ENCODE measurements at regions not wholly inside any gene's neighbourhood (a gene's known extent, or its start where the extent isn't known, plus 50 kb on each side); places are given as distances from the start of the nearest gene placed in this dataset.

DNA sequence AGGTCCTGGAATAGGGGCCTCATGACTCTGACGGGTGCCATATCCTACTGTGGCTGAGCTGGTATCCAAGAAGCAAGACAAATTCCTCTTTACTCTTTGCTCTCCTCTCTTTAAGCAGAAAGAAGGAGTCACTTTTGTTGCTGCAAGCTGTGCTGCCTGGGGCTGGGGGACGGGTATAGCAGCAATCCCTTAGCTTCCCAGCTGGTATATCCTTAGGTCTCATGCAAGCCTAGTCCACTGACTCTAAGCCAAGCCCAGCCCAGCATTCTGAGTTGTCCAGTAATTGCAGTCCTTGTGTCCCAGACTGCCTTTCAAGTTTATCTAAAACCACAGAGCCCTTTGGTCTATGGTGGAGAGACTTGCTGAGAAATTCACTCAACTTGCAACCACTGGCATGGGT, 893.0 kb upstream of the PRR20A start:
- Histone ChIP-seq H4K20me1 (ENCODE audit: insufficient read depth, poor library complexity, severe bottlenecking) (no peaks in the 10 kb centered on the region), H3K9me2 (replicated peaks; ENCODE audit: insufficient read depth) (no peaks in the 10 kb centered on the region), H3K4me1 (ENCODE audit: insufficient read depth) (no peaks in the 10 kb centered on the region), H3K27ac (no peak overlapping the region), H3K4me3 (no peak overlapping the region), H3K9me3 (ENCODE audit: low read depth) (no peaks in the 10 kb centered on the region), H3K36me3 (replicated peaks; ENCODE audit: insufficient read depth, low read depth) (no peaks in the 10 kb centered on the region), H3K4me2 (no peak overlapping the region), H2AFZ (no peak overlapping the region), H3K27me3 (no peaks in the 10 kb centered on the region), H3K79me2 (no peaks in the 10 kb centered on the region)
- TF ChIP-seq CTCF (IDR thresholded peaks at IDR 0.05; ENCODE audit: poor library complexity) (no peak), EZH2phosphoT487 (IDR thresholded peaks at IDR 0.05; ENCODE audit: low read depth, severe bottlenecking, unreplicated experiment) (no peak), EZH2 (IDR thresholded peaks at IDR 0.05; ENCODE audit: borderline replicate concordance) (no peak)
- 87% methylated on average over 2 of the region's 2 CpGs for WGBS (ENCODE audit: low lambda C conversion rate, missing lambda C conversion rate)
- no peak for DNase-seq (ENCODE audit: low spot score)

- H3K27me3 ChIP-seq: no peaks in the 10 kb centered on the region
- no peak for TF ChIP-seq CTCF (IDR thresholded peaks at IDR 0.05; ENCODE audit: poor library complexity)
- no peak for TF ChIP-seq EZH2 (IDR thresholded peaks at IDR 0.05; ENCODE audit: borderline replicate concordance)
- TF ChIP-seq EZH2phosphoT487 (IDR thresholded peaks at IDR 0.05; ENCODE audit: low read depth, severe bottlenecking, unreplicated experiment): no peak
- H3K9me3 ChIP-seq (ENCODE audit: low read depth): no peaks in the 10 kb centered on the region
- no peak overlapping the region for H3K4me2 ChIP-seq
- no peaks in the 10 kb centered on the region for H3K9me2 ChIP-seq (replicated peaks; ENCODE audit: insufficient read depth)
- H3K36me3 ChIP-seq (replicated peaks; ENCODE audit: insufficient read depth, low read depth): no peaks in the 10 kb centered on the region
- no peak overlapping the region for H3K27ac ChIP-seq
- no peak overlapping the region for H2AFZ ChIP-seq
- no peaks in the 10 kb centered on the region for H3K4me1 ChIP-seq (ENCODE audit: insufficient read depth)
- no peaks in the 10 kb centered on the region for H4K20me1 ChIP-seq (ENCODE audit: insufficient read depth, poor library complexity, severe bottlenecking)
- 50% methylated on average over 1 of the region's 1 CpG for WGBS (ENCODE audit: low lambda C conversion rate, missing lambda C conversion rate)
- no peak for DNase-seq (ENCODE audit: low spot score)
- no peak overlapping the region for H3K4me3 ChIP-seq
- no peaks in the 10 kb centered on the region for H3K79me2 ChIP-seq
These were observed 869.0 kb upstream of the PRR20A start for GRCh38 chr13:56271686-56272085.

- Histone ChIP-seq H3K4me2 (no peak overlapping the region), H3K4me3 (no peak overlapping the region), H4K20me1 (ENCODE audit: insufficient read depth, poor library complexity, severe bottlenecking) (no peaks in the 10 kb centered on the region), H3K27me3 (no peaks in the 10 kb centered on the region), H3K36me3 (replicated peaks; ENCODE audit: insufficient read depth, low read depth) (no peaks in the 10 kb centered on the region), H3K27ac (no peak overlapping the region), H3K9me2 (replicated peaks; ENCODE audit: insufficient read depth) (no peaks in the 10 kb centered on the region), H3K4me1 (ENCODE audit: insufficient read depth) (no peaks in the 10 kb centered on the region), H2AFZ (no peak overlapping the region), H3K9me3 (ENCODE audit: low read depth) (no peaks in the 10 kb centered on the region), H3K79me2 (no peaks in the 10 kb centered on the region)
- no peak for DNase-seq (ENCODE audit: low spot score)
- TF ChIP-seq EZH2 (IDR thresholded peaks at IDR 0.05; ENCODE audit: borderline replicate concordance) (no peak), EZH2phosphoT487 (IDR thresholded peaks at IDR 0.05; ENCODE audit: low read depth, severe bottlenecking, unreplicated experiment) (no peak), CTCF (IDR thresholded peaks at IDR 0.05; ENCODE audit: poor library complexity) (no peak)
- 64% methylated on average over 4 of the region's 4 CpGs for WGBS (ENCODE audit: low lambda C conversion rate, missing lambda C conversion rate)
These were observed 857.4 kb upstream of the PRR20A start for GRCh38 chr13:56283262-56283828.

DNA sequence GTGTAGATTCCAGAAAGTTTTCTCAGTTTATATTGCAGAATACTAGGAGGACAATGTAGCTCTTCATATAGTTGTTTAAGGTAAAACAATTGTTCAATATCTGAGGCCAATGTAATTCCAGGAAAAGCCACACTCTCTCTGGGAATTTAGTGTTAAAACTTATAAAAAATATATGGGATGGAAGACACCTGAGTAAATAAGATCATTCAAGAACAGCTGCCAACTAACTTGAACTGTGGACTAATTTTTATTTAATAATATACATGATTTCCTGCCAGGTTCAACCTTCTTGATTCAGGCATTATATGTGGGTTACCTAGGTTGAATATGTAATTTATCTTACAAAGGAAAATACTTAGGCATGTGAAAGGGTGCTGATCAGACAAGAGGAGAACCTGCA, 841.1 kb upstream of the PRR20A start:
- no peaks in the 10 kb centered on the region for H3K27me3 ChIP-seq
- H3K4me2 ChIP-seq: no peak overlapping the region
- no peak overlapping the region for H2AFZ ChIP-seq
- H3K9me2 ChIP-seq (replicated peaks; ENCODE audit: insufficient read depth): no peaks in the 10 kb centered on the region
- H3K27ac ChIP-seq: no peak overlapping the region
- H3K79me2 ChIP-seq: no peaks in the 10 kb centered on the region
- H3K4me1 ChIP-seq (ENCODE audit: insufficient read depth): no peaks in the 10 kb centered on the region
- H4K20me1 ChIP-seq (ENCODE audit: insufficient read depth, poor library complexity, severe bottlenecking): no peaks in the 10 kb centered on the region
- TF ChIP-seq EZH2phosphoT487 (IDR thresholded peaks at IDR 0.05; ENCODE audit: low read depth, severe bottlenecking, unreplicated experiment) (no peak), CTCF (IDR thresholded peaks at IDR 0.05; ENCODE audit: poor library complexity) (no peak), EZH2 (IDR thresholded peaks at IDR 0.05; ENCODE audit: borderline replicate concordance) (no peak)
- no peak overlapping the region for H3K4me3 ChIP-seq
- DNase-seq (ENCODE audit: low spot score): no peak
- H3K36me3 ChIP-seq (replicated peaks; ENCODE audit: insufficient read depth, low read depth): no peaks in the 10 kb centered on the region
- H3K9me3 ChIP-seq (ENCODE audit: low read depth): no peaks in the 10 kb centered on the region

All from hepatocyte (in vitro differentiated cells).